ENCODE measurements at regions not wholly inside any gene's neighbourhood (a gene's known extent, or its start where the extent isn't known, plus 50 kb on each side); places are given as distances from the start of the nearest gene placed in this dataset.
"Not testable (repeated sequence)": the region's sequence is repeated elsewhere in the genome, so short reads cannot be mapped to it uniquely, and the experiment has no call there.

GRCh38 chr5:122615146-122615545 lies 159.7 kb upstream of the SNX2 start:
- H3K9ac ChIP-seq (ENCODE audit: insufficient read depth, low read length), result no peak overlapping the region
- TF ChIP-seq CTCF (conservative IDR thresholded peaks at IDR 0.05 in 1 of 2, IDR thresholded peaks at IDR 0.05 in 1 of 2; ENCODE audit: low read depth in 1 of 2, low read length in 2 of 2) (no peak), EZH2 (IDR thresholded peaks at IDR 0.05; ENCODE audit: low read length, missing control alignments) (no peak)
- no peaks in the 10 kb centered on the region for H3K36me3 ChIP-seq (ENCODE audit: control insufficient read depth, insufficient read depth, low read length)
- no peak overlapping the region for H3K27ac ChIP-seq (ENCODE audit: insufficient read depth, low read length)
- no peak overlapping the region for H3K4me2 ChIP-seq (ENCODE audit: extremely low read depth, insufficient read depth, low read length)
- H3K4me1 ChIP-seq (ENCODE audit: control insufficient read depth, extremely low read depth, insufficient read depth, low read length), result no peaks in the 10 kb centered on the region
- H3K79me2 ChIP-seq (ENCODE audit: control insufficient read depth, insufficient read depth, low read length), result no peaks in the 10 kb centered on the region
- H2AFZ ChIP-seq (ENCODE audit: low read length), result no peak overlapping the region
- H3K4me3 ChIP-seq (replicated peaks in 1 of 4; ENCODE audit: control extremely low read depth in 1 of 4, insufficient read depth in 1 of 4, low read depth in 3 of 4, low read length in 4 of 4), result no peak overlapping the region
- no peaks in the 10 kb centered on the region for H4K20me1 ChIP-seq (ENCODE audit: control insufficient read depth, extremely low read depth, insufficient read depth, low read length)
- no peaks in the 10 kb centered on the region for H3K9me3 ChIP-seq (ENCODE audit: control insufficient read depth, insufficient read depth, low read depth, low read length)
- no peaks in the 10 kb centered on the region for H3K27me3 ChIP-seq (ENCODE audit: control insufficient read depth, insufficient read depth, low read length)
- no peak for DNase-seq (ENCODE audit: low read depth in 2 of 2)

- no peak overlapping the region for H3K9ac ChIP-seq (ENCODE audit: insufficient read depth, low read length)
- H3K4me3 ChIP-seq (replicated peaks in 1 of 4; ENCODE audit: control extremely low read depth in 1 of 4, insufficient read depth in 1 of 4, low read depth in 3 of 4, low read length in 4 of 4), result no peak overlapping the region
- H3K79me2 ChIP-seq (ENCODE audit: control insufficient read depth, insufficient read depth, low read length), result no peaks in the 10 kb centered on the region
- H3K4me2 ChIP-seq (ENCODE audit: extremely low read depth, insufficient read depth, low read length), result no peak overlapping the region
- no peak for DNase-seq (ENCODE audit: low read depth in 2 of 2)
- H2AFZ ChIP-seq (ENCODE audit: low read length), result no peak overlapping the region
- no peak overlapping the region for H3K27ac ChIP-seq (ENCODE audit: insufficient read depth, low read length)
- no peaks in the 10 kb centered on the region for H3K27me3 ChIP-seq (ENCODE audit: control insufficient read depth, insufficient read depth, low read length)
- no peaks in the 10 kb centered on the region for H3K4me1 ChIP-seq (ENCODE audit: control insufficient read depth, extremely low read depth, insufficient read depth, low read length)
- H3K9me3 ChIP-seq (ENCODE audit: control insufficient read depth, insufficient read depth, low read depth, low read length), result no peaks in the 10 kb centered on the region
- no peaks in the 10 kb centered on the region for H3K36me3 ChIP-seq (ENCODE audit: control insufficient read depth, insufficient read depth, low read length)
- no peak for TF ChIP-seq CTCF (conservative IDR thresholded peaks at IDR 0.05 in 1 of 2, IDR thresholded peaks at IDR 0.05 in 1 of 2; ENCODE audit: low read depth in 1 of 2, low read length in 2 of 2)
- no peak for TF ChIP-seq EZH2 (IDR thresholded peaks at IDR 0.05; ENCODE audit: low read length, missing control alignments)
- H4K20me1 ChIP-seq (ENCODE audit: control insufficient read depth, extremely low read depth, insufficient read depth, low read length), result no peaks in the 10 kb centered on the region
Observed at GRCh38 chr5:122615832-122616231, 159.0 kb upstream of the SNX2 start.

- H2AFZ ChIP-seq (ENCODE audit: low read length); H3K27me3 ChIP-seq (ENCODE audit: control insufficient read depth, insufficient read depth, low read length); H3K4me2 ChIP-seq (ENCODE audit: extremely low read depth, insufficient read depth, low read length); H3K4me1 ChIP-seq (ENCODE audit: control insufficient read depth, extremely low read depth, insufficient read depth, low read length); H3K79me2 ChIP-seq (ENCODE audit: control insufficient read depth, insufficient read depth, low read length); H3K9me3 ChIP-seq (ENCODE audit: control insufficient read depth, insufficient read depth, low read depth, low read length); H3K9ac ChIP-seq (ENCODE audit: insufficient read depth, low read length); H3K4me3 ChIP-seq (replicated peaks in 1 of 4; ENCODE audit: control extremely low read depth in 1 of 4, insufficient read depth in 1 of 4, low read depth in 3 of 4, low read length in 4 of 4); H3K36me3 ChIP-seq (ENCODE audit: control insufficient read depth, insufficient read depth, low read length); DNase-seq (ENCODE audit: low read depth in 2 of 2); H4K20me1 ChIP-seq (ENCODE audit: control insufficient read depth, extremely low read depth, insufficient read depth, low read length); H3K27ac ChIP-seq (ENCODE audit: insufficient read depth, low read length): not testable (repeated sequence)
Observed at GRCh38 chr5:122618046-122618445, 156.8 kb upstream of the SNX2 start.

GRCh38 chr5:122620768-122621167 lies 154.1 kb upstream of the SNX2 start:
- not testable (repeated sequence) for H3K4me3 ChIP-seq (replicated peaks in 1 of 4; ENCODE audit: control extremely low read depth in 1 of 4, insufficient read depth in 1 of 4, low read depth in 3 of 4, low read length in 4 of 4); H3K36me3 ChIP-seq (ENCODE audit: control insufficient read depth, insufficient read depth, low read length); H4K20me1 ChIP-seq (ENCODE audit: control insufficient read depth, extremely low read depth, insufficient read depth, low read length); H3K4me2 ChIP-seq (ENCODE audit: extremely low read depth, insufficient read depth, low read length); DNase-seq (ENCODE audit: low read depth in 2 of 2); H3K27ac ChIP-seq (ENCODE audit: insufficient read depth, low read length); H3K27me3 ChIP-seq (ENCODE audit: control insufficient read depth, insufficient read depth, low read length); H3K9ac ChIP-seq (ENCODE audit: insufficient read depth, low read length); H3K4me1 ChIP-seq (ENCODE audit: control insufficient read depth, extremely low read depth, insufficient read depth, low read length); H3K79me2 ChIP-seq (ENCODE audit: control insufficient read depth, insufficient read depth, low read length); H2AFZ ChIP-seq (ENCODE audit: low read length); H3K9me3 ChIP-seq (ENCODE audit: control insufficient read depth, insufficient read depth, low read depth, low read length)

- not testable (repeated sequence) for H3K9ac ChIP-seq (ENCODE audit: insufficient read depth, low read length); H3K27ac ChIP-seq (ENCODE audit: insufficient read depth, low read length)
Observed at GRCh38 chr5:122628714-122629113, 146.2 kb upstream of the SNX2 start.

More at GRCh38 chr5:122628714-122629113, 146.2 kb upstream of the SNX2 start:
- not testable (repeated sequence) for H2AFZ ChIP-seq (ENCODE audit: low read length); H3K36me3 ChIP-seq (ENCODE audit: control insufficient read depth, insufficient read depth, low read length); DNase-seq (ENCODE audit: low read depth in 2 of 2); H3K4me3 ChIP-seq (replicated peaks in 1 of 4; ENCODE audit: control extremely low read depth in 1 of 4, insufficient read depth in 1 of 4, low read depth in 3 of 4, low read length in 4 of 4); H4K20me1 ChIP-seq (ENCODE audit: control insufficient read depth, extremely low read depth, insufficient read depth, low read length); H3K27me3 ChIP-seq (ENCODE audit: control insufficient read depth, insufficient read depth, low read length); H3K4me2 ChIP-seq (ENCODE audit: extremely low read depth, insufficient read depth, low read length); H3K79me2 ChIP-seq (ENCODE audit: control insufficient read depth, insufficient read depth, low read length); H3K9me3 ChIP-seq (ENCODE audit: control insufficient read depth, insufficient read depth, low read depth, low read length); H3K4me1 ChIP-seq (ENCODE audit: control insufficient read depth, extremely low read depth, insufficient read depth, low read length)
